ENCODE measurements at regions not wholly inside any gene's neighbourhood (a gene's known extent, or its start where the extent isn't known, plus 50 kb on each side); places are given as distances from the start of the nearest gene placed in this dataset.

- Histone ChIP-seq H3K27ac (ENCODE audit: insufficient read depth, low read depth, low read length) (no peak overlapping the region), H3K9me1 (replicated peaks; ENCODE audit: control insufficient read depth, extremely low read depth, insufficient read depth, low read length) (no peaks in the 10 kb centered on the region), H3K27me3 (ENCODE audit: control insufficient read depth in 2 of 2, insufficient read depth in 2 of 2, low read length in 2 of 2) (no peaks in the 10 kb centered on the region), H3K36me3 (ENCODE audit: control insufficient read depth in 2 of 2, extremely low read depth in 1 of 2, insufficient read depth in 2 of 2, low read length in 2 of 2) (no peaks in the 10 kb centered on the region), H2AFZ (ENCODE audit: low read depth, low read length) (no peak overlapping the region), H3K9ac (replicated peaks; ENCODE audit: extremely low read depth, insufficient read depth, low read length) (no peak overlapping the region), H3K4me1 (ENCODE audit: control insufficient read depth, extremely low read depth, insufficient read depth, low read length) (no peaks in the 10 kb centered on the region), H3K9me3 (replicated peaks; ENCODE audit: control insufficient read depth, insufficient read depth, low read length) (peaks cover 2% of the 10 kb centered on the region), H4K20me1 (replicated peaks; ENCODE audit: control insufficient read depth, extremely low read depth, insufficient read depth, low read length) (no peaks in the 10 kb centered on the region), H3K79me2 (ENCODE audit: control insufficient read depth, insufficient read depth, low read length) (no peaks in the 10 kb centered on the region), H3K4me2 (ENCODE audit: insufficient read depth, low read length) (no peak overlapping the region), H3K4me3 (replicated peaks in 1 of 3; ENCODE audit: insufficient read depth in 1 of 3, low read depth in 1 of 3, low read length in 3 of 3) (no peak overlapping the region)
- dilution Hi-C loops (cut with MboI; ENCODE audit: extremely low pct_ligation_motif_present, low sequenced_read_pairs) = no loop called here
- ChIA-PET POLR2A (no interaction called here), CTCF (interaction anchor here (0.5 to 1.6 kb wide), 2 partner anchors 8 to 406 kb away, joined by 3 to 4 read pairs; no protein-coding TSS in a partner anchor)
- intact Hi-C loops (cut with micrococcal nuclease) = no loop called here
- DNase-seq (ENCODE audit: low read depth, low spot score) (no peak), FAIRE-seq (no peak)
- no TSS peak for BruUV-seq (replicated peaks)
- TF ChIP-seq GATA2 (IDR thresholded peaks at IDR 0.05; ENCODE audit: insufficient read depth, insufficient read length, low read depth, low read length) (no peak), POLR2AphosphoS5 (IDR thresholded peaks at IDR 0.05; ENCODE audit: insufficient read depth, low read depth, low read length) (no peak), POLR2A (IDR thresholded peaks at IDR 0.05; ENCODE audit: low read depth, low read length) (no peak), CTCF (IDR thresholded peaks at IDR 0.05; ENCODE audit: extremely low read depth in 1 of 2, insufficient read depth in 1 of 2, low read depth in 1 of 2, low read length in 2 of 2) (no peak), JUN (IDR thresholded peaks at IDR 0.05; ENCODE audit: borderline replicate concordance, insufficient read depth, insufficient read length, low read depth) (no peak), MYC (IDR thresholded peaks at IDR 0.05; ENCODE audit: low read depth, low read length) (no peak), MAX (IDR thresholded peaks at IDR 0.05; ENCODE audit: insufficient read depth, insufficient read length) (no peak), FOS (IDR thresholded peaks at IDR 0.05; ENCODE audit: borderline replicate concordance, insufficient read depth, low read length) (no peak), EZH2 (IDR thresholded peaks at IDR 0.05; ENCODE audit: borderline replicate concordance, low read depth, low read length, severe bottlenecking) (no peak)
Observed at GRCh38 chr16:86112178-86112577, 213.2 kb downstream of the IRF8 start.

Data from endothelial cell of umbilical vein (primary cell).